ENCODE measurements at regions not wholly inside any gene's neighbourhood (a gene's known extent, or its start where the extent isn't known, plus 50 kb on each side); places are given as distances from the start of the nearest gene placed in this dataset.

DNA sequence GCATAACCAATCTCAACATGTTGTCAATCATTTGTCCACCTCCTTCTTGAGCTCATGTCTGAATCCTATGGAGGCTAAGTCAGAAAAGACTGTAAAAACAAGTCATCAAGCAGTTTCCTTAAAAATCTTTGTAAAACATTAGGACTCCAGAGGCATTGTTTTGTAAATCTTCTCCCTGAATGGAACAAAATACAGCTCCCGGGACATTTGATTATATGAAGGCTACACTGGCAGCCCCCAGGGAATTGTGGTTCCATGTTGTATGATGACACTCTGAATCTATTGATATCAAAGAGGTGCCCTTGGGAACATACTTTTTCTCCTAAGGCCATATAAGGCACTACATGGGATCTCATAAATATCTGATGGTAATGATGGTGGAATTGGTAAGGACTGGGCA, 83.2 kb upstream of the NUDT12 start:
- H3K4me3 Mint-ChIP-seq, result no peak overlapping the region
- DNase-seq, result no peak
- H3K27me3 Mint-ChIP-seq (ENCODE audit: low read depth, poor library complexity), result no peaks in the 10 kb centered on the region
- peaks cover 16% of the 10 kb centered on the region for H3K4me1 Mint-ChIP-seq
- no peak for TF ChIP-seq CTCF (IDR thresholded peaks at IDR 0.05)
- H3K9me3 Mint-ChIP-seq, result no peaks in the 10 kb centered on the region
- no peaks in the 10 kb centered on the region for H3K36me3 Mint-ChIP-seq (ENCODE audit: low read depth)
- no peak overlapping the region for H3K27ac Mint-ChIP-seq

- Mint-ChIP-seq H3K27ac (no peak overlapping the region), H3K9me3 (no peaks in the 10 kb centered on the region), H3K4me1 (no peaks in the 10 kb centered on the region), H3K36me3 (ENCODE audit: low read depth) (no peaks in the 10 kb centered on the region), H3K27me3 (ENCODE audit: low read depth, poor library complexity) (no peaks in the 10 kb centered on the region), H3K4me3 (no peak overlapping the region)
- no peak for DNase-seq
- no peak for TF ChIP-seq CTCF (IDR thresholded peaks at IDR 0.05)
Observed at GRCh38 chr5:103638979-103639378, 76.4 kb upstream of the NUDT12 start.

GRCh38 chr5:103624675-103625074, 62.1 kb upstream of the NUDT12 start:
- no peaks in the 10 kb centered on the region for H3K4me1 Mint-ChIP-seq
- H3K27me3 Mint-ChIP-seq (ENCODE audit: low read depth, poor library complexity), result no peaks in the 10 kb centered on the region
- no peaks in the 10 kb centered on the region for H3K36me3 Mint-ChIP-seq (ENCODE audit: low read depth)
- no peak for TF ChIP-seq CTCF (IDR thresholded peaks at IDR 0.05)
- H3K4me3 Mint-ChIP-seq, result no peak overlapping the region
- H3K9me3 Mint-ChIP-seq, result no peaks in the 10 kb centered on the region
- H3K27ac Mint-ChIP-seq, result no peak overlapping the region
- no peak for DNase-seq

DNA sequence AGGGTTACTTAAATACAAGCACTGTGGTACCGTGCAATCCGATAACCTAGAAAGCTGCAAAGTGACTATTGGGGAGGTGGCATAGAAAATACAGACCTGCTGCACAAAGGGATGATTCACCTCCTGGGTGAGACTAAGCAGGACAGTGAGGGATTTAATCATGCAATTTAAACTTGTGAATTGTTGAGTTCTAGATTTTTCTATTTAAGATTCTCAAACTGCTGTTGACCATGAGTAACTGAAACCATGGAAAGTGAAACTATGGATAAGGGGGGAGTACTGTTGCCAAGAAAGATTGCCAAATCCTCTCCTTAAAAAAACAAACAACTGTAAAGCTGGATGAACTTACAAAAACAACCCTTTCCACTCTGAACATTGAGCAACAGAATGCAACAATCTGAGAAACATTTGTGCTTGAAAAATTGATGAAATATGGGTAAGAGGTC, 61.5 kb upstream of the NUDT12 start:
- Mint-ChIP-seq H3K27me3 (ENCODE audit: low read depth, poor library complexity) (no peaks in the 10 kb centered on the region), H3K4me3 (no peak overlapping the region), H3K9me3 (no peaks in the 10 kb centered on the region), H3K27ac (no peak overlapping the region), H3K36me3 (ENCODE audit: low read depth) (no peaks in the 10 kb centered on the region), H3K4me1 (no peaks in the 10 kb centered on the region)
- no peak for DNase-seq
- no peak for TF ChIP-seq CTCF (IDR thresholded peaks at IDR 0.05)

- H3K9me3 Mint-ChIP-seq, result no peaks in the 10 kb centered on the region
- H3K27ac Mint-ChIP-seq, result no peak overlapping the region
- DNase-seq, result no peak
- H3K27me3 Mint-ChIP-seq (ENCODE audit: low read depth, poor library complexity), result no peaks in the 10 kb centered on the region
- no peaks in the 10 kb centered on the region for H3K36me3 Mint-ChIP-seq (ENCODE audit: low read depth)
- TF ChIP-seq CTCF (IDR thresholded peaks at IDR 0.05), result no peak
- no peaks in the 10 kb centered on the region for H3K4me1 Mint-ChIP-seq
- no peak overlapping the region for H3K4me3 Mint-ChIP-seq
Observed at GRCh38 chr5:103623425-103623824, 60.8 kb upstream of the NUDT12 start.

DNA sequence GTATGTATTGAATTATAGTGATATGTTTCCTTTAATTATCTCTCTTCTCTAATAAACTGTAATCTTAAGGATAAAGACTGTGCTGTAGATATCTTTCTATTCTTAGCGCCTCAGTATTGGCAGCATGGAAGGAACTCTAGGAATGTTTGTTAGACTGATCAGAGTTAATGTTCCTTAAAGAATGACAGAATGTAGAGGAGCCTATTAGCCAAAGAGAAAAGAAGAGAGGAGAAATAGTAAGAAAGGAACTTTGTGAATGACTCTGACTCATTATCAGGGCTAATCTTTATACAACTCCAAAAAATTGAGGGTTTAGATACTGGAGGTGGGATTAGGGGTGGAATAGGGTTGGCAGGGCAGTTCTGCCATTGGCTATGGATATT, 59.0 kb upstream of the NUDT12 start:
- no peak for DNase-seq
- Mint-ChIP-seq H3K4me3 (no peak overlapping the region), H3K4me1 (no peaks in the 10 kb centered on the region), H3K9me3 (no peaks in the 10 kb centered on the region), H3K27me3 (ENCODE audit: low read depth, poor library complexity) (no peaks in the 10 kb centered on the region), H3K27ac (no peak overlapping the region), H3K36me3 (ENCODE audit: low read depth) (no peaks in the 10 kb centered on the region)
- no peak for TF ChIP-seq CTCF (IDR thresholded peaks at IDR 0.05)

Data from nephron progenitor cell (in vitro differentiated cells).